ENCODE measurements at regions not wholly inside any gene's neighbourhood (a gene's known extent, or its start where the extent isn't known, plus 50 kb on each side); places are given as distances from the start of the nearest gene placed in this dataset.

- H3K4me3 ChIP-seq (replicated peaks in 1 of 2; ENCODE audit: low read depth in 2 of 2, low read length in 2 of 2), result no peak overlapping the region
- no peak for DNase-seq (ENCODE audit: low read depth in 2 of 2)
- TF ChIP-seq CTCF (IDR thresholded peaks at IDR 0.05; ENCODE audit: low read depth, low read length), result no peak
These were observed 133.4 kb downstream of the ATG4C start for GRCh38 chr1:62917314-62917713.

- H3K4me3 ChIP-seq (replicated peaks in 1 of 2; ENCODE audit: low read depth in 2 of 2, low read length in 2 of 2), result no peak overlapping the region
- no peak for DNase-seq (ENCODE audit: low read depth in 2 of 2)
- TF ChIP-seq CTCF (IDR thresholded peaks at IDR 0.05; ENCODE audit: low read depth, low read length), result no peak
These were observed 133.9 kb downstream of the ATG4C start for GRCh38 chr1:62917805-62918204.

- DNase-seq (ENCODE audit: low read depth in 2 of 2), result no peak
- no peak overlapping the region for H3K4me3 ChIP-seq (replicated peaks in 1 of 2; ENCODE audit: low read depth in 2 of 2, low read length in 2 of 2)
- TF ChIP-seq CTCF (IDR thresholded peaks at IDR 0.05; ENCODE audit: low read depth, low read length), result no peak
These were observed 134.8 kb downstream of the ATG4C start for GRCh38 chr1:62918700-62919099.

- TF ChIP-seq CTCF (IDR thresholded peaks at IDR 0.05; ENCODE audit: low read depth, low read length), result no peak
- H3K4me3 ChIP-seq (replicated peaks in 1 of 2; ENCODE audit: low read depth in 2 of 2, low read length in 2 of 2), result no peak overlapping the region
- no peak for DNase-seq (ENCODE audit: low read depth in 2 of 2)
These were observed 138.1 kb downstream of the ATG4C start for GRCh38 chr1:62922006-62922405.

GRCh38 chr1:62924983-62925790 lies 141.3 kb downstream of the ATG4C start:
- no peak for DNase-seq (ENCODE audit: low read depth in 2 of 2)
- TF ChIP-seq CTCF (IDR thresholded peaks at IDR 0.05; ENCODE audit: low read depth, low read length), result no peak
- H3K4me3 ChIP-seq (replicated peaks in 1 of 2; ENCODE audit: low read depth in 2 of 2, low read length in 2 of 2), result no peak overlapping the region

- no peak for TF ChIP-seq CTCF (IDR thresholded peaks at IDR 0.05; ENCODE audit: low read depth, low read length)
- no peak overlapping the region for H3K4me3 ChIP-seq (replicated peaks in 1 of 2; ENCODE audit: low read depth in 2 of 2, low read length in 2 of 2)
- DNase-seq (ENCODE audit: low read depth in 2 of 2), result no peak
These were observed 142.8 kb downstream of the ATG4C start for GRCh38 chr1:62926681-62927252.

All from cardiac fibroblast (primary cell).